Skeletal muscle cell (primary cell): ENCODE measurements at regions not wholly inside any gene's neighbourhood (a gene's known extent, or its start where the extent isn't known, plus 50 kb on each side); places are given as distances from the start of the nearest gene placed in this dataset.
"Not testable (repeated sequence)": the region's sequence is repeated elsewhere in the genome, so short reads cannot be mapped to it uniquely, and the experiment has no call there.

Experiments used
- DNase-seq: peaks from one replicate; pipeline ENCODE4 v3.0.0-alpha.2; 2010; ENCODE audit warnings: low read depth
- H3K4me3 ChIP-seq: 2 replicates; pipeline ENCODE4 v1.5.1; 2011; ENCODE audit warnings: low read depth, mild to moderate bottlenecking, control low read depth, low read length, moderate library complexity

- not testable (repeated sequence) for DNase-seq, H3K4me3 ChIP-seq
These were observed 106.0 kb downstream of the SPATA18 start for GRCh38 chr4:52157071-52157470.

- peak; percentile 19 for DNase-seq
- no peak overlapping the region for H3K4me3 ChIP-seq
These were observed 106.7 kb downstream of the SPATA18 start for GRCh38 chr4:52157641-52158316.

- no peak overlapping the region for H3K4me3 ChIP-seq
- DNase-seq, result no peak
These were observed 109.8 kb downstream of the SPATA18 start for GRCh38 chr4:52160859-52161258.

- H3K4me3 ChIP-seq, result no peak overlapping the region
- DNase-seq, result no peak
These were observed 113.0 kb downstream of the SPATA18 start for GRCh38 chr4:52164116-52164515.

- H3K4me3 ChIP-seq, result no peak overlapping the region
- no peak for DNase-seq
These were observed 121.1 kb downstream of the SPATA18 start for GRCh38 chr4:52172166-52172565.

- no peak for DNase-seq
- H3K4me3 ChIP-seq, result no peak overlapping the region
These were observed 122.5 kb downstream of the SPATA18 start for GRCh38 chr4:52173470-52174045.

- no peak for DNase-seq
- H3K4me3 ChIP-seq, result no peak overlapping the region
These were observed 136.5 kb downstream of the SPATA18 start for GRCh38 chr4:52187603-52188002.

- no peak for DNase-seq
- no peak overlapping the region for H3K4me3 ChIP-seq
These were observed 140.9 kb downstream of the SPATA18 start for GRCh38 chr4:52192001-52192400.

- no peak overlapping the region for H3K4me3 ChIP-seq
- no peak for DNase-seq
These were observed 141.6 kb downstream of the SPATA18 start for GRCh38 chr4:52192721-52193135.

GRCh38 chr4:52195869-52196268 is 144.8 kb downstream of the SPATA18 start:
- H3K4me3 ChIP-seq, result no peak overlapping the region
- no peak for DNase-seq

- H3K4me3 ChIP-seq, result no peak overlapping the region
- no peak for DNase-seq
These were observed 145.6 kb downstream of the SPATA18 start for GRCh38 chr4:52196606-52197130.

- no peak for DNase-seq
- no peak overlapping the region for H3K4me3 ChIP-seq
These were observed 146.2 kb downstream of the SPATA18 start for GRCh38 chr4:52197306-52197705.

GRCh38 chr4:52198294-52198693 is 147.2 kb downstream of the SPATA18 start:
- DNase-seq, result no peak
- H3K4me3 ChIP-seq, result no peak overlapping the region

GRCh38 chr4:52199574-52200338 is 148.7 kb downstream of the SPATA18 start:
- no peak overlapping the region for H3K4me3 ChIP-seq
- DNase-seq, result peak; percentile 3

GRCh38 chr4:52200339-52200725 is 149.2 kb downstream of the SPATA18 start:
- no peak overlapping the region for H3K4me3 ChIP-seq
- no peak for DNase-seq

GRCh38 chr4:52201715-52202114 is 150.6 kb downstream of the SPATA18 start:
- H3K4me3 ChIP-seq, result no peak overlapping the region
- no peak for DNase-seq

- DNase-seq, result no peak
These were observed 151.2 kb downstream of the SPATA18 start for GRCh38 chr4:52202251-52202779.

GRCh38 chr4:52202931-52203330 is 151.8 kb downstream of the SPATA18 start:
- DNase-seq, result no peak
- no peak overlapping the region for H3K4me3 ChIP-seq

More at GRCh38 chr4:52202251-52202779, 151.2 kb downstream of the SPATA18 start:
- H3K4me3 ChIP-seq, result no peak overlapping the region

GRCh38 chr4:52203351-52203750 is 152.2 kb downstream of the SPATA18 start:
- DNase-seq, result no peak

GRCh38 chr4:52204921-52205320 is 153.8 kb downstream of the SPATA18 start:
- no peak for DNase-seq
- H3K4me3 ChIP-seq, result no peak overlapping the region

More at GRCh38 chr4:52203351-52203750, 152.2 kb downstream of the SPATA18 start:
- H3K4me3 ChIP-seq, result no peak overlapping the region
